ENCODE measurements at regions not wholly inside any gene's neighbourhood (a gene's known extent, or its start where the extent isn't known, plus 50 kb on each side); places are given as distances from the start of the nearest gene placed in this dataset.

DNA sequence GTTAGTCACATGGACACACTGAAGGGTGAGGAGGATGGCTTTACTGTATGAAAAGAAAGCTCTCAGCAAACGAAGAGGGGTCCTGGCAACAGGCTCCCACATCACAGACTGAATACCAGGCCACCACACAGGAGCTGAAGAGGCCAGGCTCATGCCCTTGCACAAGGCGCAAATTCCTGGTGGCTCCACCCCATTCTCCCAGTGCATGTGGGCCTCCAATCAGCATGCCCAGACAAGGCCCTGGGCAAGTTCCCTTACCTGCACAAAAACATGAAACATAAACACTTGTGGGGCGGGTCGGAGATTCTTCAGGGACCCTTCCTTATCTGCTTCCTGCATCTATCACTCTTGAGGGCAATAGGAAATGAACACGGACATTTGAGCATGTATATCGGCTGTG is 935.8 kb upstream of the EDIL3 start:
- Histone ChIP-seq H3K9me3 (ENCODE audit: low read length) (no peaks in the 10 kb centered on the region), H2AFZ (ENCODE audit: low read length) (no peak overlapping the region), H3K4me2 (ENCODE audit: low read depth, low read length) (no peak overlapping the region), H3K4me1 (ENCODE audit: insufficient read depth, low read length) (no peaks in the 10 kb centered on the region), H3K9ac (ENCODE audit: insufficient read depth, low read depth, low read length) (no peak overlapping the region), H3K4me3 (replicated peaks in 1 of 3; ENCODE audit: insufficient read depth in 1 of 3, low read depth in 2 of 3, low read length in 3 of 3) (no peak overlapping the region), H3K27me3 (ENCODE audit: control insufficient read depth in 1 of 2, insufficient read depth in 2 of 2, low read length in 2 of 2) (no peaks in the 10 kb centered on the region), H3K79me2 (ENCODE audit: insufficient read depth, low read length) (no peaks in the 10 kb centered on the region), H3K27ac (ENCODE audit: extremely low read length, insufficient read depth, low read length) (no peak overlapping the region), H4K20me1 (ENCODE audit: insufficient read depth, low read length) (no peaks in the 10 kb centered on the region), H3K36me3 (replicated peaks in 1 of 2; ENCODE audit: control insufficient read depth in 1 of 2, insufficient read depth in 2 of 2, low read length in 2 of 2) (no peaks in the 10 kb centered on the region)
- WGBS (ENCODE audit: low lambda C conversion rate) = 41% methylated on average over 6 of the region's 6 CpGs
- intact Hi-C loops (cut with micrococcal nuclease; ENCODE audit: unreplicated experiment) (no loop called here), in situ Hi-C loops (cut with HindIII; ENCODE audit: extremely low pct_ligation_motif_present, low pct_unique_long_range_greater_than_20kb) (no loop called here)
- POLR2A ChIA-PET = no interaction called here
- TF ChIP-seq, protein P1, sequence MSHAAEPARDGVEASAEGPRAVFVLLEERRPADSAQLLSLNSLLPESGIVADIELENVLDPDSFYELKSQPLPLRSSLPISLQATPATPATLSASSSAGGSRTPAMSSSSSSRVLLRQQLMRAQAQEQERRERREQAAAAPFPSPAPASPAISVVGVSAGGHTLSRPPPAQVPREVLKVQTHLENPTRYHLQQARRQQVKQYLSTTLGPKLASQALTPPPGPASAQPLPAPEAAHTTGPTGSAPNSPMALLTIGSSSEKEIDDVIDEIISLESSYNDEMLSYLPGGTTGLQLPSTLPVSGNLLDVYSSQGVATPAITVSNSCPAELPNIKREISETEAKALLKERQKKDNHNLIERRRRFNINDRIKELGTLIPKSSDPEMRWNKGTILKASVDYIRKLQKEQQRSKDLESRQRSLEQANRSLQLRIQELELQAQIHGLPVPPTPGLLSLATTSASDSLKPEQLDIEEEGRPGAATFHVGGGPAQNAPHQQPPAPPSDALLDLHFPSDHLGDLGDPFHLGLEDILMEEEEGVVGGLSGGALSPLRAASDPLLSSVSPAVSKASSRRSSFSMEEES (CRISPR knock-in tag; IDR thresholded peaks at IDR 0.05) = no peak
- TF ChIP-seq ZNF33B (CRISPR knock-in tag; IDR thresholded peaks at IDR 0.05) = no peak
- TF ChIP-seq ZNF879 (CRISPR knock-in tag; IDR thresholded peaks at IDR 0.05) = no peak
- no peak for TF ChIP-seq ZNF441 (CRISPR knock-in tag; IDR thresholded peaks at IDR 0.05; ENCODE audit: borderline replicate concordance)
- TF ChIP-seq ATF2 (CRISPR knock-in tag; IDR thresholded peaks at IDR 0.05) = no peak
- TF ChIP-seq IKZF1 (IDR thresholded peaks at IDR 0.05) = no peak
- no peak for TF ChIP-seq ZNF775 (CRISPR knock-in tag; IDR thresholded peaks at IDR 0.05; ENCODE audit: borderline replicate concordance)
- no peak for TF ChIP-seq AHR (CRISPR knock-in tag; IDR thresholded peaks at IDR 0.05)
- no peak for TF ChIP-seq POLR2AphosphoS5 (IDR thresholded peaks at IDR 0.05; ENCODE audit: low read depth, low read length)
- TF ChIP-seq SUZ12 (IDR thresholded peaks at IDR 0.05; ENCODE audit: low read depth, low read length) = no peak
- no peak for TF ChIP-seq GABPA (IDR thresholded peaks at IDR 0.05; ENCODE audit: low read depth, low read length)
- TF ChIP-seq GABPA (CRISPR knock-in tag; IDR thresholded peaks at IDR 0.05; ENCODE audit: low read depth) = no peak
- TF ChIP-seq, protein P2, sequence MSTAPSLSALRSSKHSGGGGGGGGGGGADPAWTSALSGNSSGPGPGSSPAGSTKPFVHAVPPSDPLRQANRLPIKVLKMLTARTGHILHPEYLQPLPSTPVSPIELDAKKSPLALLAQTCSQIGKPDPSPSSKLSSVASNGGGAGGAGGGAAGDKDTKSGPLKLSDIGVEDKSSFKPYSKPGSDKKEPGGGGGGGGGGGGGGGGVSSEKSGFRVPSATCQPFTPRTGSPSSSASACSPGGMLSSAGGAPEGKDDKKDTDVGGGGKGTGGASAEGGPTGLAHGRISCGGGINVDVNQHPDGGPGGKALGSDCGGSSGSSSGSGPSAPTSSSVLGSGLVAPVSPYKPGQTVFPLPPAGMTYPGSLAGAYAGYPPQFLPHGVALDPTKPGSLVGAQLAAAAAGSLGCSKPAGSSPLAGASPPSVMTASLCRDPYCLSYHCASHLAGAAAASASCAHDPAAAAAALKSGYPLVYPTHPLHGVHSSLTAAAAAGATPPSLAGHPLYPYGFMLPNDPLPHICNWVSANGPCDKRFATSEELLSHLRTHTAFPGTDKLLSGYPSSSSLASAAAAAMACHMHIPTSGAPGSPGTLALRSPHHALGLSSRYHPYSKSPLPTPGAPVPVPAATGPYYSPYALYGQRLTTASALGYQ (CRISPR knock-in tag; IDR thresholded peaks at IDR 0.05) = no peak
- TF ChIP-seq DPF2 (CRISPR knock-in tag; IDR thresholded peaks at IDR 0.05; ENCODE audit: borderline replicate concordance, low read depth) = no peak
- no peak for TF ChIP-seq ZNF781 (CRISPR knock-in tag; IDR thresholded peaks at IDR 0.05; ENCODE audit: borderline replicate concordance, not compliant biosample characterization)
- no peak for TF ChIP-seq ZNF770 (CRISPR knock-in tag; IDR thresholded peaks at IDR 0.05)
- FAIRE-seq = no peak
- CTCF ChIA-PET (ENCODE audit: low intra/inter-chr PET ratio, low total read pairs) = no interaction called here
- DNase-seq (ENCODE audit: low spot score) = no peak
- no TSS peak for BruUV-seq (replicated peaks)
- ATAC-seq = no peak

Data from HepG2 (cell line).